ENCODE measurements at regions not wholly inside any gene's neighbourhood (a gene's known extent, or its start where the extent isn't known, plus 50 kb on each side); places are given as distances from the start of the nearest gene placed in this dataset.

- H3K9me3 ChIP-seq = no peaks in the 10 kb centered on the region
- H3K36me3 ChIP-seq = no peaks in the 10 kb centered on the region
- no peak overlapping the region for H3K4me3 ChIP-seq (ENCODE audit: low read depth, low read length)
- H3K4me1 ChIP-seq = no peaks in the 10 kb centered on the region
- no peaks in the 10 kb centered on the region for H3K27me3 ChIP-seq
- TF ChIP-seq CTCF (IDR thresholded peaks at IDR 0.05; ENCODE audit: low read depth, low read length) = no peak
- no peak for DNase-seq
Observed at GRCh38 chrX:5656544-5656943, 572.1 kb downstream of the NLGN4X start.

- TF ChIP-seq CTCF (IDR thresholded peaks at IDR 0.05; ENCODE audit: low read depth, low read length) = no peak
- H3K4me3 ChIP-seq (ENCODE audit: low read depth, low read length) = no peak overlapping the region
- no peaks in the 10 kb centered on the region for H3K4me1 ChIP-seq
- no peaks in the 10 kb centered on the region for H3K27me3 ChIP-seq
- no peak for DNase-seq
- H3K9me3 ChIP-seq = no peaks in the 10 kb centered on the region
- no peaks in the 10 kb centered on the region for H3K36me3 ChIP-seq
Observed at GRCh38 chrX:5650904-5651303, 577.8 kb downstream of the NLGN4X start.

- H3K9me3 ChIP-seq = no peaks in the 10 kb centered on the region
- no peak for TF ChIP-seq CTCF (IDR thresholded peaks at IDR 0.05; ENCODE audit: low read depth, low read length)
- no peaks in the 10 kb centered on the region for H3K36me3 ChIP-seq
- no peak for DNase-seq
- no peak overlapping the region for H3K4me3 ChIP-seq (ENCODE audit: low read depth, low read length)
- no peaks in the 10 kb centered on the region for H3K4me1 ChIP-seq
- H3K27me3 ChIP-seq = no peaks in the 10 kb centered on the region
Observed at GRCh38 chrX:5648941-5649568, 579.6 kb downstream of the NLGN4X start.

GRCh38 chrX:5646818-5647217, 581.8 kb downstream of the NLGN4X start:
- DNase-seq = no peak
- Histone ChIP-seq H3K4me1 (no peaks in the 10 kb centered on the region), H3K4me3 (ENCODE audit: low read depth, low read length) (no peak overlapping the region)

GRCh38 chrX:5644776-5645175, 583.9 kb downstream of the NLGN4X start:
- no peaks in the 10 kb centered on the region for H3K27me3 ChIP-seq
- no peaks in the 10 kb centered on the region for H3K4me1 ChIP-seq
- no peaks in the 10 kb centered on the region for H3K9me3 ChIP-seq
- no peak for TF ChIP-seq CTCF (IDR thresholded peaks at IDR 0.05; ENCODE audit: low read depth, low read length)
- H3K36me3 ChIP-seq = no peaks in the 10 kb centered on the region
- DNase-seq = no peak
- no peak overlapping the region for H3K4me3 ChIP-seq (ENCODE audit: low read depth, low read length)

More at GRCh38 chrX:5646818-5647217, 581.8 kb downstream of the NLGN4X start:
- no peak for TF ChIP-seq CTCF (IDR thresholded peaks at IDR 0.05; ENCODE audit: low read depth, low read length)
- Histone ChIP-seq H3K27me3 (no peaks in the 10 kb centered on the region), H3K36me3 (no peaks in the 10 kb centered on the region), H3K9me3 (no peaks in the 10 kb centered on the region)

- Histone ChIP-seq H3K9me3 (no peaks in the 10 kb centered on the region), H3K4me3 (ENCODE audit: low read depth, low read length) (no peak overlapping the region), H3K27me3 (no peaks in the 10 kb centered on the region), H3K36me3 (no peaks in the 10 kb centered on the region), H3K4me1 (no peaks in the 10 kb centered on the region)
- no peak for TF ChIP-seq CTCF (IDR thresholded peaks at IDR 0.05; ENCODE audit: low read depth, low read length)
- DNase-seq = no peak
Observed at GRCh38 chrX:5640071-5640470, 588.6 kb downstream of the NLGN4X start.

Data from BE2C (cell line).